ENCODE measurements at regions not wholly inside any gene's neighbourhood (a gene's known extent, or its start where the extent isn't known, plus 50 kb on each side); places are given as distances from the start of the nearest gene placed in this dataset.

- intact Hi-C loops (cut with DNase I) = no loop called here
- no peak overlapping the region for H3K27ac ChIP-seq
- TF ChIP-seq POLR2A (IDR thresholded peaks at IDR 0.05) (no peak), CTCF (IDR thresholded peaks at IDR 0.05) (no peak)
Measured at GRCh38 chrY:16715278-16715677, 1164.7 kb downstream of the CDY2B start.

GRCh38 chrY:16673102-16673787, 1206.8 kb downstream of the CDY2B start:
- no peak overlapping the region for H3K27ac ChIP-seq
- H3K27me3 ChIP-seq = no peaks in the 10 kb centered on the region
- H3K4me1 ChIP-seq (replicated peaks in 1 of 2) = no peaks in the 10 kb centered on the region
- H3K4me3 ChIP-seq = no peak overlapping the region
- intact Hi-C loops (cut with DNase I) = no loop called here
- no peak for DNase-seq
- TF ChIP-seq POLR2A (IDR thresholded peaks at IDR 0.05) = no peak
- TF ChIP-seq CTCF (IDR thresholded peaks at IDR 0.05) = no peak
- 69 to 71% methylated on average over 2 of the region's 2 CpGs; no CpG with 5 or more reads in 2 of the 4 donors for WGBS, 4 donors
- H3K36me3 ChIP-seq (replicated peaks in 1 of 2) = no peaks in the 10 kb centered on the region
- H3K9me3 ChIP-seq (replicated peaks in 1 of 3) = no peaks in the 10 kb centered on the region

More at GRCh38 chrY:16715278-16715677, 1164.7 kb downstream of the CDY2B start:
- Histone ChIP-seq H3K4me3 (no peak overlapping the region), H3K4me1 (replicated peaks in 1 of 2) (no peaks in the 10 kb centered on the region), H3K9me3 (replicated peaks in 1 of 3) (no peaks in the 10 kb centered on the region), H3K27me3 (no peaks in the 10 kb centered on the region), H3K36me3 (replicated peaks in 1 of 2) (no peaks in the 10 kb centered on the region)
- no peak for DNase-seq

- 40 to 75% methylated on average over 1 of the region's 1 CpG; no CpG with 5 or more reads in 2 of the 4 donors for WGBS, 4 donors
- Histone ChIP-seq H3K27ac (no peak overlapping the region), H3K4me1 (replicated peaks in 1 of 2) (no peaks in the 10 kb centered on the region), H3K4me3 (no peak overlapping the region), H3K36me3 (replicated peaks in 1 of 2) (no peaks in the 10 kb centered on the region), H3K27me3 (no peaks in the 10 kb centered on the region), H3K9me3 (replicated peaks in 1 of 3) (no peaks in the 10 kb centered on the region)
- no peak for DNase-seq
- TF ChIP-seq CTCF (IDR thresholded peaks at IDR 0.05) = no peak
- no peak for TF ChIP-seq POLR2A (IDR thresholded peaks at IDR 0.05)
- intact Hi-C loops (cut with DNase I) = no loop called here
Measured at GRCh38 chrY:16668402-16668801, 1211.6 kb downstream of the CDY2B start.

- DNase-seq = no peak
- no peaks in the 10 kb centered on the region for H3K9me3 ChIP-seq (replicated peaks in 1 of 3)
- H3K27ac ChIP-seq = no peak overlapping the region
- H3K27me3 ChIP-seq = no peaks in the 10 kb centered on the region
- intact Hi-C loops (cut with DNase I) = no loop called here
- TF ChIP-seq POLR2A (IDR thresholded peaks at IDR 0.05) (no peak), CTCF (IDR thresholded peaks at IDR 0.05) (no peak)
- WGBS, 4 donors = 76 to 77% methylated on average over 2 of the region's 2 CpGs; no CpG with 5 or more reads in 2 of the 4 donors
- no peaks in the 10 kb centered on the region for H3K4me1 ChIP-seq (replicated peaks in 1 of 2)
- no peaks in the 10 kb centered on the region for H3K36me3 ChIP-seq (replicated peaks in 1 of 2)
- no peak overlapping the region for H3K4me3 ChIP-seq
Measured at GRCh38 chrY:16662741-16663140, 1217.3 kb downstream of the CDY2B start.

Measured in adrenal gland (tissue), 9 donors.